Neural cell (in vitro differentiated cells): ENCODE measurements at regions not wholly inside any gene's neighbourhood (a gene's known extent, or its start where the extent isn't known, plus 50 kb on each side); places are given as distances from the start of the nearest gene placed in this dataset.

Experiments
- H2AFZ ChIP-seq: fragments of 200-600, 300-800 bp; sonication (generic), shearing (Covaris generic); 2 replicates; pipeline ENCODE4 v1.6.0; 2014; ENCODE audit warnings: low read depth, mild to moderate bottlenecking, antibody characterized with exemption, low read length, moderate library complexity
- H3F3A ChIP-seq: fragments of 200-600 bp; shearing (Covaris generic); 2 replicates; pipeline ENCODE4 v1.6.1; 2016; ENCODE audit warnings: mild to moderate bottlenecking, moderate library complexity, mixed read lengths, antibody characterized with exemption, low read length; ENCODE audit not compliant: insufficient read depth, poor library complexity, severe bottlenecking
- H3K27ac ChIP-seq: fragments of 200-600, 300-800 bp; sonication (generic), shearing (Covaris generic); 2 replicates; pipeline ENCODE4 v1.5.1; 2014; ENCODE audit warnings: mild to moderate bottlenecking, low read length, moderate library complexity
- H3K27me3 ChIP-seq: fragments of 300-800, 200-600 bp; sonication (generic), shearing (Covaris generic); 2 replicates; pipeline ENCODE4 v1.6.0; 2014; ENCODE audit warnings: mild to moderate bottlenecking, low read depth, low read length, moderate library complexity; ENCODE audit not compliant: insufficient read depth
- H3K36me3 ChIP-seq: fragments of 300-800, 200-600 bp; sonication (generic), shearing (Covaris generic); 2 replicates; pipeline ENCODE4 v1.5.1; 2014; ENCODE audit warnings: mild to moderate bottlenecking, antibody characterized with exemption, low read length, moderate library complexity; ENCODE audit not compliant: insufficient read depth
- H3K4me2 ChIP-seq: fragments of 300-800, 200-600 bp; sonication (generic), shearing (Covaris generic); 2 replicates; pipeline ENCODE4 v1.6.0; 2014; ENCODE audit warnings: mild to moderate bottlenecking, low read length
- H3K4me3 ChIP-seq: fragments of 300-800, 200-600 bp; sonication (generic), shearing (Covaris generic); 2 replicates; pipeline ENCODE4 v1.5.1; 2014; ENCODE audit warnings: mild to moderate bottlenecking, low read length, moderate library complexity
- H3K79me2 ChIP-seq: fragments of 200-600 bp; shearing (Covaris generic); replicated peaks from 2 replicates; pipeline ENCODE4 v1.6.0; 2014; ENCODE audit warnings: mild to moderate bottlenecking, low read length, moderate library complexity; ENCODE audit not compliant: insufficient read depth
- H3K9ac ChIP-seq: fragments of 300-800, 200-600 bp; sonication (generic), shearing (Covaris generic); 2 replicates; pipeline ENCODE4 v1.6.1; 2016; ENCODE audit warnings: mild to moderate bottlenecking, low read length, mixed read lengths
- H3K9me2 ChIP-seq: fragments of 200-600 bp; shearing (Covaris generic); 2 replicates; pipeline ENCODE4 v1.6.1; 2016; ENCODE audit warnings: mild to moderate bottlenecking, low read length, mixed read lengths; ENCODE audit not compliant: insufficient read depth
- H3K9me3 ChIP-seq: fragments of 200-600, 300-800 bp; sonication (generic), shearing (Covaris generic); 2 replicates; pipeline ENCODE4 v1.6.1; 2016; ENCODE audit warnings: mild to moderate bottlenecking, mixed run types, low read length, moderate library complexity, mixed read lengths
- H4K20me1 ChIP-seq: fragments of 200-600 bp; shearing (Covaris generic); 2 replicates; pipeline ENCODE4 v1.6.1; 2016; ENCODE audit warnings: mild to moderate bottlenecking, mixed run types; ENCODE audit not compliant: insufficient read depth
- EP300 ChIP-seq: fragments of 450-650 bp; conservative IDR thresholded peaks from 2 replicates; pipeline ENCODE4 v1.6.1; 2014; ENCODE audit warnings: antibody characterized with exemption, mild to moderate bottlenecking, moderate library complexity; ENCODE audit not compliant: poor library complexity, severe bottlenecking
- EZH2 ChIP-seq: fragments of 200-600, 300-800 bp; shearing (Covaris generic), sonication (generic); IDR thresholded peaks from 2 replicates; pipeline ENCODE4 v1.6.1; 2014; ENCODE audit warnings: antibody characterized with exemption, low read length, borderline replicate concordance, mild to moderate bottlenecking; ENCODE audit not compliant: insufficient read depth, poor library complexity, severe bottlenecking
- MXI1 ChIP-seq: fragments of 450-650 bp; conservative IDR thresholded peaks from 2 replicates; pipeline ENCODE4 v1.6.1; 2014; ENCODE audit warnings: antibody characterized with exemption, mild to moderate bottlenecking; ENCODE audit not compliant: poor library complexity, severe bottlenecking
- POLR2AphosphoS5 ChIP-seq: IDR thresholded peaks from 2 replicates; pipeline ENCODE4 v1.6.1; 2012
- RAD21 ChIP-seq: fragments of 450-650 bp; conservative IDR thresholded peaks from 2 replicates; pipeline ENCODE4 v1.6.1; 2014; ENCODE audit warnings: antibody characterized with exemption, mild to moderate bottlenecking, moderate library complexity
- SMC3 ChIP-seq: fragments of 450-650 bp; conservative IDR thresholded peaks from 2 replicates; pipeline ENCODE4 v1.6.1; 2014; ENCODE audit warnings: antibody characterized with exemption, mild to moderate bottlenecking, moderate library complexity; ENCODE audit not compliant: poor library complexity
- TAF1 ChIP-seq: IDR thresholded peaks from 2 replicates; pipeline ENCODE4 v1.6.1; 2012; ENCODE audit warnings: low read depth
- TF ChIP-seq, protein P1 (sequence below): fragments of 450-650 bp; IDR thresholded peaks from 2 replicates; pipeline ENCODE4 v1.5.1; 2014; ENCODE audit warnings: antibody characterized with exemption, mild to moderate bottlenecking, moderate library complexity; ENCODE audit not compliant: poor library complexity, severe bottlenecking
- TF ChIP-seq, protein P2 (sequence below): IDR thresholded peaks from 2 replicates; pipeline ENCODE4 v1.6.1; 2012; ENCODE audit warnings: borderline replicate concordance

DNA sequence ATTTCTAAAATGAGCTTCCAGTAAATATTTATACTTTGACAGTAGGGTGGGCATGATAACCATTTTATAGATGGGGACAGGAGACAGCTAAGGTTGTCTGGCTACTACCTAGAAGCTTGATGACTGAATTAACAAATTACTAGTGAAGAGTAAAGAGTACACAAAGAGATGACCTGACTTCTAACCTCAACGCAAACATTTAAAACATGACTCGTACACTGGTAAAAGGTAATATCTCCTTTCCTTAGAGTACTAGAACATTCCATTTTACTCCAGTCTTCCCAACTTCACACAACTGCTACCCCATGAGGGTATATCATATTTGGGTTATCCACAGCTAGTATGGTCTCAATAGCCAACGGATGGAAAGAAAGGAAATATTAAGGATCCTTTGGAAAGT, 258.9 kb downstream of the FOXO1 start:
- H3F3A ChIP-seq = no peaks in the 10 kb centered on the region
- H3K27ac ChIP-seq = no peak overlapping the region
- TF ChIP-seq EZH2 (no peak), SMC3 (no peak), MXI1 (no peak), POLR2AphosphoS5 (no peak), TAF1 (no peak), EP300 (no peak), RAD21 (no peak)
- TF ChIP-seq, protein P1, sequence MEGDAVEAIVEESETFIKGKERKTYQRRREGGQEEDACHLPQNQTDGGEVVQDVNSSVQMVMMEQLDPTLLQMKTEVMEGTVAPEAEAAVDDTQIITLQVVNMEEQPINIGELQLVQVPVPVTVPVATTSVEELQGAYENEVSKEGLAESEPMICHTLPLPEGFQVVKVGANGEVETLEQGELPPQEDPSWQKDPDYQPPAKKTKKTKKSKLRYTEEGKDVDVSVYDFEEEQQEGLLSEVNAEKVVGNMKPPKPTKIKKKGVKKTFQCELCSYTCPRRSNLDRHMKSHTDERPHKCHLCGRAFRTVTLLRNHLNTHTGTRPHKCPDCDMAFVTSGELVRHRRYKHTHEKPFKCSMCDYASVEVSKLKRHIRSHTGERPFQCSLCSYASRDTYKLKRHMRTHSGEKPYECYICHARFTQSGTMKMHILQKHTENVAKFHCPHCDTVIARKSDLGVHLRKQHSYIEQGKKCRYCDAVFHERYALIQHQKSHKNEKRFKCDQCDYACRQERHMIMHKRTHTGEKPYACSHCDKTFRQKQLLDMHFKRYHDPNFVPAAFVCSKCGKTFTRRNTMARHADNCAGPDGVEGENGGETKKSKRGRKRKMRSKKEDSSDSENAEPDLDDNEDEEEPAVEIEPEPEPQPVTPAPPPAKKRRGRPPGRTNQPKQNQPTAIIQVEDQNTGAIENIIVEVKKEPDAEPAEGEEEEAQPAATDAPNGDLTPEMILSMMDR = no peak
- TF ChIP-seq, protein P2, sequence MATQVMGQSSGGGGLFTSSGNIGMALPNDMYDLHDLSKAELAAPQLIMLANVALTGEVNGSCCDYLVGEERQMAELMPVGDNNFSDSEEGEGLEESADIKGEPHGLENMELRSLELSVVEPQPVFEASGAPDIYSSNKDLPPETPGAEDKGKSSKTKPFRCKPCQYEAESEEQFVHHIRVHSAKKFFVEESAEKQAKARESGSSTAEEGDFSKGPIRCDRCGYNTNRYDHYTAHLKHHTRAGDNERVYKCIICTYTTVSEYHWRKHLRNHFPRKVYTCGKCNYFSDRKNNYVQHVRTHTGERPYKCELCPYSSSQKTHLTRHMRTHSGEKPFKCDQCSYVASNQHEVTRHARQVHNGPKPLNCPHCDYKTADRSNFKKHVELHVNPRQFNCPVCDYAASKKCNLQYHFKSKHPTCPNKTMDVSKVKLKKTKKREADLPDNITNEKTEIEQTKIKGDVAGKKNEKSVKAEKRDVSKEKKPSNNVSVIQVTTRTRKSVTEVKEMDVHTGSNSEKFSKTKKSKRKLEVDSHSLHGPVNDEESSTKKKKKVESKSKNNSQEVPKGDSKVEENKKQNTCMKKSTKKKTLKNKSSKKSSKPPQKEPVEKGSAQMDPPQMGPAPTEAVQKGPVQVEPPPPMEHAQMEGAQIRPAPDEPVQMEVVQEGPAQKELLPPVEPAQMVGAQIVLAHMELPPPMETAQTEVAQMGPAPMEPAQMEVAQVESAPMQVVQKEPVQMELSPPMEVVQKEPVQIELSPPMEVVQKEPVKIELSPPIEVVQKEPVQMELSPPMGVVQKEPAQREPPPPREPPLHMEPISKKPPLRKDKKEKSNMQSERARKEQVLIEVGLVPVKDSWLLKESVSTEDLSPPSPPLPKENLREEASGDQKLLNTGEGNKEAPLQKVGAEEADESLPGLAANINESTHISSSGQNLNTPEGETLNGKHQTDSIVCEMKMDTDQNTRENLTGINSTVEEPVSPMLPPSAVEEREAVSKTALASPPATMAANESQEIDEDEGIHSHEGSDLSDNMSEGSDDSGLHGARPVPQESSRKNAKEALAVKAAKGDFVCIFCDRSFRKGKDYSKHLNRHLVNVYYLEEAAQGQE = no peak
- H3K79me2 ChIP-seq = no peaks in the 10 kb centered on the region
- no peak overlapping the region for H3K9ac ChIP-seq
- H4K20me1 ChIP-seq = no peaks in the 10 kb centered on the region
- H3K9me2 ChIP-seq = no peaks in the 10 kb centered on the region
- H3K9me3 ChIP-seq = no peaks in the 10 kb centered on the region
- no peaks in the 10 kb centered on the region for H3K36me3 ChIP-seq
- no peak overlapping the region for H3K4me2 ChIP-seq
- no peaks in the 10 kb centered on the region for H3K27me3 ChIP-seq
- no peak overlapping the region for H3K4me3 ChIP-seq
- H2AFZ ChIP-seq = no peak overlapping the region

DNA sequence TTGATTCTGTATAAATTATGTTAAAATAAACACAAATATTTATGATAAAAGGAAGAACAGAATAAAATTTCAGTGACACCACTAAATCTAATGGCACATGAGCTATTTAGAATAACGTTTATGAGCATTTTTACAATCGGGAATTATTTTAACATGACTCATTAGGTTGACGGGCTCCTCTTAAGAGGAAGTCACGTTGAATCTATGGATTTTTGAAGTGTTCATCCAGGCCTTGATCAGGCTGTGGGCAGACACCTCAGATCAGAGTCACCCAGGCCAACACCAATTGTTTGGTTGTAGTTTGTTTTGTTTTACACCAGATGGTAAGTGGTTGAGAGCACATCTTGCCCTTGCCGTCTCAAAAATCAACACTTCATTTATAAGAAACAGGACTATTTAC, 257.8 kb downstream of the FOXO1 start:
- no peaks in the 10 kb centered on the region for H3K27me3 ChIP-seq
- H3K4me2 ChIP-seq = no peak overlapping the region
- no peak overlapping the region for H3K9ac ChIP-seq
- no peaks in the 10 kb centered on the region for H3K79me2 ChIP-seq
- H3F3A ChIP-seq = no peaks in the 10 kb centered on the region
- no peaks in the 10 kb centered on the region for H3K36me3 ChIP-seq
- no peak overlapping the region for H2AFZ ChIP-seq
- H3K9me3 ChIP-seq = no peaks in the 10 kb centered on the region
- no peak overlapping the region for H3K27ac ChIP-seq
- no peak overlapping the region for H3K4me3 ChIP-seq
- no peaks in the 10 kb centered on the region for H3K9me2 ChIP-seq
- TF ChIP-seq RAD21 = no peak
- no peak for TF ChIP-seq MXI1
- TF ChIP-seq, protein P1 = no peak
- TF ChIP-seq EP300 = no peak
- TF ChIP-seq, protein P2 = no peak
- TF ChIP-seq POLR2AphosphoS5 = no peak
- no peak for TF ChIP-seq SMC3
- no peak for TF ChIP-seq TAF1
- TF ChIP-seq EZH2 = no peak
- H4K20me1 ChIP-seq = no peaks in the 10 kb centered on the region
